ENCODE measurements at regions not wholly inside any gene's neighbourhood (a gene's known extent, or its start where the extent isn't known, plus 50 kb on each side); places are given as distances from the start of the nearest gene placed in this dataset.
"Not testable (repeated sequence)": the region's sequence is repeated elsewhere in the genome, so short reads cannot be mapped to it uniquely, and the experiment has no call there.

GRCh38 chr18:1045658-1046057, 141.0 kb downstream of the ADCYAP1 start:
- DNase-seq (ENCODE audit: low spot score) = no peak

DNA sequence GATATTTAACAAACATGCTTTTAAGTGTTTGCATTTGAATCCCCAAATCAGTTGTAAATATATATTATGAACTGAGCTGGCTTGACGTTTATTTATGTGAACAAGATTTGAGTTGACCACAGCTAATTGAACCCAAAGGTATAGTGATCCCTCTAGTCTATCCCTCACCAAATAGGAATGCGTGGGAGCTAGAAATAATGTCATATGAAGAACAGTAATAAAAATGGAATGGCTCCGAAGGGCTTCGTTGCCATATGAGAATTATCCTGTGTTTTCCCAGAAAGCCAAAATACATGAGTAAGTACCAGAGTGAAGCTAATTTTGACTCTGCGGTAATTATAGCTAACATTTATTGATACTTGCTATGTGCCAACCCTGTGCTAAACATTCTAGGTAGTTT, 142.7 kb downstream of the ADCYAP1 start:
- DNase-seq (ENCODE audit: low spot score) = no peak

GRCh38 chr18:1048032-1048431, 143.4 kb downstream of the ADCYAP1 start:
- no peak for DNase-seq (ENCODE audit: low spot score)

GRCh38 chr18:1049173-1049572, 144.5 kb downstream of the ADCYAP1 start:
- DNase-seq (ENCODE audit: low spot score) = no peak

DNA sequence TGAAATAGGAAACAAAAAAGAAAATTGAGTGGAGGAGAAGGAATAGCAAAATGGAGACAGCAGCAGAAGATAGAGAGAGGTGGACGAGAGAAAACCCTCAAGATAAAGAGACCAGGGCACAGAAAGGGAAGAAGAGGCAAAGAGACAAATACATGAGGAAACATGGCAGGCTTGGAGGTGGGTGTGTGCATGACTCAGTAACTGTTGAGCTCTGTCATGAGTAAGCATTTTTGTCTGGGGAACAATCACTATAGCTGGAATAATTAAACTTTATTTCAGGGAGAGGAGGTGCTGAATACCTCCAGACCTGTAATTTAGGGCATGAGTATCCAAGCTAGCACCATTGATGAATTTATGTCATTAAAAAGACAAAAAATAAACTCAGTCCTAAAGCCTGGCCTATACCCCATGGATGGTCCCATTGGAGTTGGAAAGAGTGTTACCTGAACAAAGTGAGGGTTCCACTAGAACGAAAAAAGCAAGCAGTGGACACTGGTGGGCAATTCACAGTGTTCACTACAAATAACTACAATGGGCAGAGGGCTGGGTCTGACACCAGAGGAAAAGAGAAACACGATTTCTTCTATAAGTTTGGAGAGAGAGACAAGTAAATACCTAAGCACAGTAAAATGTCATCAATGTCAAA, 145.5 kb downstream of the ADCYAP1 start:
- DNase-seq (ENCODE audit: low spot score) = no peak

DNA sequence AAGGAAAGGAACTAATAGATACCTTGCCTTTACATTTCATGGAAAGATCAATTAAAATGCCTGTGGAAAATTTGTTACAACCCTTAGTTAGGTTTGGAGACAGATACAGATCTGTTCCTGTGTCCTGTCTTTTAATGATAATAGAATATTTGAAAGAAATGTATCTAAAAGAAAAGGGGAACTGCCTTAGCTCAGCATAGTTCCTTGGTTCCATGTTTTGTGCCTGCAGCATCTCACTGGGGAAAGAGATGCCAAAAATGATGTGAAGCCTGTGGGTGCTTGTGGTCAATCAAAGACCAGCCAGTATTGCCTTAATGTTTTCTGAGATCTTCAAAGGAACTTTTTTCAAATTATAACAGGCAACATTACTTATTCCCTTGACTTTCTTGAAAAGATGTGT, 147.6 kb downstream of the ADCYAP1 start:
- no peak for DNase-seq (ENCODE audit: low spot score)

GRCh38 chr18:1053331-1054315, 149.0 kb downstream of the ADCYAP1 start:
- DNase-seq (ENCODE audit: low spot score) = no peak

GRCh38 chr18:1056404-1056803, 151.7 kb downstream of the ADCYAP1 start:
- no peak for DNase-seq (ENCODE audit: low spot score)

- DNase-seq (ENCODE audit: low spot score) = no peak
Observed at GRCh38 chr18:1057367-1057766, 152.7 kb downstream of the ADCYAP1 start.

- no peak for DNase-seq (ENCODE audit: low spot score)
Observed at GRCh38 chr18:1062588-1062987, 157.9 kb downstream of the ADCYAP1 start.

GRCh38 chr18:1075322-1075721, 170.7 kb downstream of the ADCYAP1 start:
- no peak for DNase-seq (ENCODE audit: low spot score)

DNA sequence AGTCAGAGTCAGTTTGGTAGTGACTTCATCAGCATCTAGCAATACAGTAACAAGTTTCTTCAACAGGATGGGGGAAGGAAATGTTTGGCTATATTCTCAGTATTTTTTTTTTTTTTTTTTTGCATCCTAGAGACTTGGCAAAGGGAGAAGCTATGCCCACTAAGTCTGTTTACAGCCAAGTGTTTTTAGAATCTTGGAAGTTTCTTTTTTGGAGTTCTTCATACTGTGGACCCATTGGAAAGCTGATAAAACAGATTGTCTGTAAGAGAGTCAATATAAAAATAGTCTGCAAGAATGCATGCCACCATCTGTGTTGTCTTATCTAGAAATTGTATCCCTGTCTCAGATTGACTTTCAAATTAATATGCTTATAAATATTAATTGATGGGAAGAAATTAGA, 171.2 kb downstream of the ADCYAP1 start:
- no peak for DNase-seq (ENCODE audit: low spot score)

DNA sequence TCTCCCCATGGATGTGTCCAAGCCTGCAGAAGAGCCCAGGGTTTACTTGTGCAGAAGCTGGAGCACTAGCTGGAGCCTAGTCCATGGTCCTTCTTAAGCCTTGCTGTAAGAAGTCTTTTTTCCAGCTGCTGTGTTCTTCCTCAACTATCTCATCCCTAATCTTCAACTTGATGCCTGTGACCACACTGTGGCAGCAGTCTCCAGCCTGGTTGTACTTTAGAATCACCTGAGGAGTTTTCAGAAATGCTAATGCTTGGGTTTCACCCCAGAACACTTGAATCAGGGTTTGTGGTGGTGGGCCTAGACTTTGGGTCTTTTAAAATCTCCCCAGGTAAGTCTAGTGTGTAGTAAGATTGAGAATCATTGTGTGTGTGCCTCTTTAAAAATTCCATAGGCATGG, 173.6 kb downstream of the ADCYAP1 start:
- no peak for DNase-seq (ENCODE audit: low spot score)

DNA sequence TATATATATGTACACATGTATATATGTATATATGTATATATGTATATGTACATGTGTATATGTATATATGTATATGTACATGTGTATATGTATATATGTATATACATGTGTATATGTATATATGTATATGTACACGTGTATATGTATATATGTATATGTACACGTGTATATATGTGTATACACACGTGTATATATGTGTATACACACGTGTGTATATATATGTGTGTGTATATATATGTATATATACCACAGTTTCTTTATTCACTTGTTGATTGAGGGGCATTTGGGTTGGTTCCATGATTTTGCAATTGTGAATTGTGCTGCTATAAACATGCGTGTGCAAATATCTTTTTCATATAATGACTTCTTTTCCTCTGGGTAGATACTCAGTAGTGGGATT, 179.0 kb downstream of the ADCYAP1 start:
- not testable (repeated sequence) for DNase-seq (ENCODE audit: low spot score)

DNA sequence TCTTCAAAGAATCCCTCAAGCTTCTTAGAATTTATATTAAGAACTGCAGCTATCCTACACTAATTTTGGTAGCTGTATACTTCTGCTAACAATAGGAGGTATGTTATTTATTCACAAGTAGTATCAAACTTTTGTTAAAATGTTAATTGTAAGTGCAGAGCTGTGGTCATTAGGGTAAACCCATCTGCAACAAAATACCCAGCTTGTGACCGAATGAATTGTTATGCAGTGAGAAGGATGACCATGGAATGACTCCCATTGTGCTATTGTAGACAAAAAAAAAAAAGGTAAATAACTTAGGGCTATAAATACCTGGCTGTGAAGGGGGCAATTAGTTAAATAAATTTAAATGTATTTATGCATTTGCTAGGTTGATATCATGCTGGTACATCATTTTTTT, 186.1 kb downstream of the ADCYAP1 start:
- DNase-seq (ENCODE audit: low spot score) = no peak

DNA sequence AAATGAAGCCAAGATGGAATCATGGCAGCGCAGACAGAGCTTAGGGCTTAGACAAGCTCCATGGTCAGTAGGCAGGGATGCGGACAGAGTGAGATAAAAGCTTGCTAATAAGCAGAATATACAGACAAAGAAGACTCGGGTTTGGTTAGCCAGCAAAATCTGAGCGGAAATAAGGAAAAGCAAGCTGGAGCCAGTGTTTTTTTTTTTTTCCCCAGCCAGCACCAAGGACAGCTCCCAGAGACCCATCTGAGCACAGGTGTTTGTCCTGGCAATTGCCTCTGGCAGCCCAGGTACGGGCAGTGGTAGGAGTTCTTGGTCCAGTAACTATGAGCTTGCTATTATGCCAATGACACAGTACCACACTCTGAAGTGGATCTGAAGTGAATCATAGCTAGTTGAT, 187.6 kb downstream of the ADCYAP1 start:
- no peak for DNase-seq (ENCODE audit: low spot score)

DNA sequence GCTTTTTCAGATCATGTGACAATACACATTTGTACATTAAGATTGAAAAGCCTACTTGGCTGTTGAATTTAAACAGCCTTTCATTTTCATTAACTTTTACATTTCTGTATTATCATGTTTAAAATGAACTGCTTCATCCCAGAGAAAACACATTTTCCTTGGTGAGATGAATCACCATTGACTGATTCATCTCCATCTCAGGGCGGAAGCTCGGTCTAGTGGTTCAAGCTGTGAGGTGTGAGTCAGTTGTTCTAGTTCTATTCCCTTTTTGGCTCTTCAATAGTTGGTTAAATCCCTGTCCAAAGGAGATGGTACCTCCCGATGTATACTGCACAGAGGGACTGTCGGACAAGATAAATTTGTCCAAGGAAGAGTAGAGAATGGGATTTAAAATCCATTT, 189.7 kb downstream of the ADCYAP1 start:
- no peak for DNase-seq (ENCODE audit: low spot score)

GRCh38 chr18:1097991-1098735, 193.5 kb downstream of the ADCYAP1 start:
- not testable (repeated sequence) for DNase-seq (ENCODE audit: low spot score)

GRCh38 chr18:1102848-1103247, 198.2 kb downstream of the ADCYAP1 start:
- DNase-seq (ENCODE audit: low spot score) = no peak

GRCh38 chr18:1103537-1103936, 198.9 kb downstream of the ADCYAP1 start:
- no peak for DNase-seq (ENCODE audit: low spot score)

DNA sequence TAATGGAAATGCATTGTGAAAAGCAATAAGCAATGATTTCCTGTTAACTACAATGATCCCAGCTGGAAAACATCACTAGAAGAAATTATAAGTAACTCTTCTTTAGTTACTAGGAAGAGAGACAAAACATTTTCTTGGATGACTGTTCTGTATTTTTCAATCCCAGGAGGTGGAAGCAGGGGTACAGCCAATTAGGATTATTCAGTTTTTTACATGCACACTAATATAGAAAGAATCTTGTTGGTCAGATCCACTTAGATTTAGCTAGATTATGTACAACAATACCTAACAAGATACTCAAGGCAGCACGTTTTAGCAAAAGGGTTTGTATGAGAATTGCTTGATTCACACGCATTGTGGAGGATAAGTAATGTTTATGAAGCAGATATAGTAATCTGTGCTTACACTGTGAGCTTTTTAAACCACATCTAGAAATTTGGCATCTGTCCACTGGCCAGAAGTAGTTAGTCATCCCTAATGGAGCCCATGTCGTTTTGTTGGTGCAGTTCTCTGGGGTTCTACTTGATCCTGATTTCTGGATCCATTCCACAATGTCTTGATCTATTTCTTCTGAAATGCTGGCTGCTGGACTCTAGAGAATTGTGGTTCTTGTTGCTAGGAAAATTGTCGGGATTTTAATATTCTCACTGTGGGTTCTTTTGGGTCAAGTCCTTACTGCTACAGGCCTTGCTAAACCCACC, 199.7 kb downstream of the ADCYAP1 start:
- DNase-seq (ENCODE audit: low spot score) = no peak

DNA sequence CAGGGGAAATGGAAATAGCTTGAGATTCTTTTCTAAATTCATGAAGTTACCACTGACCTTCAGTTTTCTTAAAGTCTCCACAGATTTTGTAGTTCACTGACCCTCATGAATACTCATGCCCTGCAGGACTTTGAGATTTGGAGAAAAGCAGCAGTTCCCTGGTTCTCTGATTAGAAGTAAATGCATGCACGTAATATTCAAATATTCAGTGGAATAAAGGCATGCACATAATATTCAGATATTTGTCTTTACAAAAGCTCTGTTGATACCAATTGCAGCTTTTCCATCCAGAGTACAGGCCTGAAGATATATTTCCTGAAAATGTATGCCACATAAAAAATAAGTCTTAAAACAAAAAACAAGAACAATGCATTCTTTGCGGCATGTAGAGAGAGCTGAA, 219.8 kb downstream of the ADCYAP1 start:
- no peak for DNase-seq (ENCODE audit: low spot score)
